GM23338 (cell line): ENCODE measurements at regions not wholly inside any gene's neighbourhood (a gene's known extent, or its start where the extent isn't known, plus 50 kb on each side); places are given as distances from the start of the nearest gene placed in this dataset.

Experiments
- ATAC-seq: fragments of 200-7000 bp; cut with Tn5 transposase; 3 replicates; pipeline ENCODE4 v1.9.1; 2020
- DNase-seq: peaks from one replicate; pipeline ENCODE4 v3.0.0-alpha.2; 2015; ENCODE audit warnings: low spot score
- H2AFZ ChIP-seq: fragments of 200-600 bp; sonication (generic); 2 replicates; pipeline ENCODE4 v1.8.0; 2016; ENCODE audit warnings: antibody characterized with exemption, mild to moderate bottlenecking, moderate library complexity
- H3F3A ChIP-seq: fragments of 200-600 bp; sonication (generic); replicated peaks from 2 replicates; pipeline ENCODE4 v1.8.0; 2017; ENCODE audit warnings: antibody characterized with exemption, mixed run types, low read depth
- H3K27ac ChIP-seq: fragments of 200-600 bp; sonication (generic); 2 replicates; pipeline ENCODE4 v1.6.1; 2016; ENCODE audit warnings: low read depth
- H3K27me3 ChIP-seq: fragments of 200-600 bp; sonication (generic); 2 replicates; pipeline ENCODE4 v1.8.0; 2016; ENCODE audit warnings: mild to moderate bottlenecking, mixed run types, moderate library complexity; ENCODE audit not compliant: insufficient read depth
- H3K36me3 ChIP-seq: fragments of 200-600 bp; sonication (generic); 2 replicates; pipeline ENCODE4 v1.8.0; 2016; ENCODE audit warnings: mild to moderate bottlenecking; ENCODE audit not compliant: insufficient read depth
- H3K4me1 ChIP-seq: fragments of 200-600 bp; sonication (generic); 2 replicates; pipeline ENCODE4 v1.8.0; 2016; ENCODE audit warnings: mild to moderate bottlenecking, moderate library complexity; ENCODE audit not compliant: insufficient read depth
- H3K4me2 ChIP-seq: fragments of 200-600 bp; sonication (generic); 2 replicates; pipeline ENCODE4 v1.7.1; 2017; ENCODE audit warnings: mixed run types
- H3K4me3 ChIP-seq: fragments of 200-600 bp; sonication (generic); 2 replicates; pipeline ENCODE4 v1.6.1; 2016; ENCODE audit warnings: mixed run types
- H3K79me2 ChIP-seq: fragments of 200-600 bp; sonication (generic); replicated peaks from 2 replicates; pipeline ENCODE4 v1.8.0; 2017; ENCODE audit warnings: mild to moderate bottlenecking; ENCODE audit not compliant: insufficient read depth
- H3K9me2 ChIP-seq: fragments of 200-600 bp; sonication (generic); 2 replicates; pipeline ENCODE4 v1.8.0; 2017; ENCODE audit not compliant: insufficient read depth
- H4K20me1 ChIP-seq: fragments of 200-600 bp; sonication (generic); replicated peaks from 2 replicates; pipeline ENCODE4 v1.8.0; 2017; ENCODE audit warnings: mild to moderate bottlenecking; ENCODE audit not compliant: insufficient read depth
- H3K27ac Mint-ChIP-seq: 2 replicates; pipeline ENCODE4 v1.8.0; 2020; ENCODE audit warnings: inconsistent platforms, mild to moderate bottlenecking, moderate library complexity, mixed read lengths
- H3K27me3 Mint-ChIP-seq: 3 replicates; pipeline ENCODE4 v1.8.0; 2022; ENCODE audit warnings: low read depth, mild to moderate bottlenecking, moderate library complexity, mixed read lengths, inconsistent platforms; ENCODE audit not compliant: insufficient read depth, poor library complexity
- H3K36me3 Mint-ChIP-seq: 3 replicates; pipeline ENCODE4 v1.8.0; 2021; ENCODE audit warnings: low read depth, mild to moderate bottlenecking, inconsistent platforms, moderate library complexity, mixed read lengths
- H3K4me1 Mint-ChIP-seq: 3 replicates; pipeline ENCODE4 v1.8.0; 2020; ENCODE audit warnings: mild to moderate bottlenecking, inconsistent platforms, mixed read lengths
- H3K4me3 Mint-ChIP-seq: 3 replicates; pipeline ENCODE4 v1.8.0; 2021; ENCODE audit warnings: moderate library complexity, mild to moderate bottlenecking, inconsistent platforms, mixed read lengths
- H3K9me3 Mint-ChIP-seq: 3 replicates; pipeline ENCODE4 v1.8.0; 2020; ENCODE audit warnings: moderate library complexity, mild to moderate bottlenecking, inconsistent platforms, mixed read lengths
- CREB1 ChIP-seq: fragments of 250-450 bp; sonication (Bioruptor Pico); IDR thresholded peaks from 2 replicates; pipeline ENCODE4 v1.5.0; 2020; ENCODE audit warnings: low read depth, mild to moderate bottlenecking, moderate library complexity
- ETS1 ChIP-seq: IDR thresholded peaks from 2 replicates; pipeline ENCODE4 v1.6.1; 2016; ENCODE audit warnings: antibody characterized with exemption
- EZH2 ChIP-seq: fragments of 200-600 bp; sonication (generic); IDR thresholded peaks from one replicate; pipeline ENCODE4 v1.8.0; 2017; ENCODE audit warnings: antibody characterized with exemption, mild to moderate bottlenecking, low read depth; ENCODE audit not compliant: unreplicated experiment
- EZH2phosphoT487 ChIP-seq: fragments of 200-600 bp; sonication (generic); IDR thresholded peaks from one replicate; pipeline ENCODE4 v1.8.1; 2018; ENCODE audit warnings: antibody characterized with exemption; ENCODE audit not compliant: unreplicated experiment
- JUNB ChIP-seq: IDR thresholded peaks from one replicate; pipeline ENCODE4 v1.6.1; 2016; ENCODE audit warnings: antibody characterized with exemption; ENCODE audit not compliant: unreplicated experiment
- NANOG ChIP-seq: IDR thresholded peaks from 2 replicates; pipeline ENCODE4 v1.6.1; 2016; ENCODE audit warnings: antibody characterized with exemption, borderline replicate concordance
- POLR2AphosphoS5 ChIP-seq: IDR thresholded peaks from 2 replicates; pipeline ENCODE4 v1.6.1; 2016; ENCODE audit warnings: antibody characterized with exemption, low read depth
- REST ChIP-seq: IDR thresholded peaks from one replicate; pipeline ENCODE4 v1.6.1; 2018; ENCODE audit warnings: antibody characterized with exemption; ENCODE audit not compliant: unreplicated experiment
- STAT1 ChIP-seq: IDR thresholded peaks from one replicate; pipeline ENCODE4 v1.6.1; 2016; ENCODE audit warnings: antibody characterized with exemption; ENCODE audit not compliant: unreplicated experiment
- ZNF114 ChIP-seq: fragments of 250-450 bp; sonication (Bioruptor Pico); IDR thresholded peaks from 2 replicates; pipeline ENCODE4 v1.5.0; 2020; ENCODE audit warnings: mild to moderate bottlenecking, moderate library complexity
- ZNF331 ChIP-seq: fragments of 250-450 bp; sonication (Bioruptor Pico); IDR thresholded peaks from 2 replicates; pipeline ENCODE4 v1.5.0; 2020; ENCODE audit warnings: low read depth, mild to moderate bottlenecking, moderate library complexity
- ZNF462 ChIP-seq: fragments of 250-450 bp; sonication (Bioruptor Pico); IDR thresholded peaks from 2 replicates; pipeline ENCODE4 v1.5.0; 2020; ENCODE audit warnings: mild to moderate bottlenecking, moderate library complexity
- TF ChIP-seq, protein P1 (sequence below), 2 experiments: fragments of 200-600 bp in 1 of 2; sonication (generic) in 1 of 2; conservative IDR thresholded peaks; 2 replicates each; pipeline versions ENCODE4 v1.5.1 to v1.6.1; 2016 to 2017; ENCODE audit warnings: antibody characterized with exemption in 2 of 2, low read depth in 2 of 2, mild to moderate bottlenecking in 2 of 2, moderate library complexity in 1 of 2

- Mint-ChIP-seq H3K36me3 (peaks cover 6% of the 10 kb centered on the region; the same call in 1 of the 3 replicates), H3K27ac (no peak overlapping the region), H3K4me1 (no peaks in the 10 kb centered on the region), H3K27me3 (peaks cover 2% of the 10 kb centered on the region), H3K9me3 (peaks cover 16% of the 10 kb centered on the region; the same call in 2 of the 3 replicates), H3K4me3 (no peak overlapping the region)
- H3K9me2 ChIP-seq = peaks cover 4% of the 10 kb centered on the region; the same call in 1 of the 2 replicates
- no peaks in the 10 kb centered on the region for H4K20me1 ChIP-seq
- no peak overlapping the region for H3K4me3 ChIP-seq
- no peaks in the 10 kb centered on the region for H3K79me2 ChIP-seq
- no peak overlapping the region for H3K4me2 ChIP-seq
- no peaks in the 10 kb centered on the region for H3F3A ChIP-seq
- no peak overlapping the region for H2AFZ ChIP-seq
- H3K27me3 ChIP-seq = no peaks in the 10 kb centered on the region
- ATAC-seq = no peak
- DNase-seq = no peak
- no peaks in the 10 kb centered on the region for H3K36me3 ChIP-seq
- H3K27ac ChIP-seq = no peak overlapping the region
- H3K4me1 ChIP-seq = no peaks in the 10 kb centered on the region
- TF ChIP-seq ETS1 (no peak), POLR2AphosphoS5 (no peak), ZNF114 (CRISPR knock-in tag) (no peak), EZH2phosphoT487 (no peak), CREB1 (CRISPR knock-in tag) (no peak), EZH2 (no peak), JUNB (no peak), ZNF331 (no peak), STAT1 (no peak), NANOG (no peak), ZNF462 (CRISPR knock-in tag) (no peak), REST (no peak)
- TF ChIP-seq, protein P1, sequence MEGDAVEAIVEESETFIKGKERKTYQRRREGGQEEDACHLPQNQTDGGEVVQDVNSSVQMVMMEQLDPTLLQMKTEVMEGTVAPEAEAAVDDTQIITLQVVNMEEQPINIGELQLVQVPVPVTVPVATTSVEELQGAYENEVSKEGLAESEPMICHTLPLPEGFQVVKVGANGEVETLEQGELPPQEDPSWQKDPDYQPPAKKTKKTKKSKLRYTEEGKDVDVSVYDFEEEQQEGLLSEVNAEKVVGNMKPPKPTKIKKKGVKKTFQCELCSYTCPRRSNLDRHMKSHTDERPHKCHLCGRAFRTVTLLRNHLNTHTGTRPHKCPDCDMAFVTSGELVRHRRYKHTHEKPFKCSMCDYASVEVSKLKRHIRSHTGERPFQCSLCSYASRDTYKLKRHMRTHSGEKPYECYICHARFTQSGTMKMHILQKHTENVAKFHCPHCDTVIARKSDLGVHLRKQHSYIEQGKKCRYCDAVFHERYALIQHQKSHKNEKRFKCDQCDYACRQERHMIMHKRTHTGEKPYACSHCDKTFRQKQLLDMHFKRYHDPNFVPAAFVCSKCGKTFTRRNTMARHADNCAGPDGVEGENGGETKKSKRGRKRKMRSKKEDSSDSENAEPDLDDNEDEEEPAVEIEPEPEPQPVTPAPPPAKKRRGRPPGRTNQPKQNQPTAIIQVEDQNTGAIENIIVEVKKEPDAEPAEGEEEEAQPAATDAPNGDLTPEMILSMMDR (conservative IDR thresholded peaks at IDR 0.05; ENCODE audit: low read depth in 2 of 2) = no peak
These were observed 553.8 kb downstream of the CENPC start for GRCh38 chr4:66991521-66991920.
